ENCODE measurements at regions not wholly inside any gene's neighbourhood (a gene's known extent, or its start where the extent isn't known, plus 50 kb on each side); places are given as distances from the start of the nearest gene placed in this dataset.

- TF ChIP-seq CTCF (conservative IDR thresholded peaks at IDR 0.05; ENCODE audit: low read depth in 2 of 2): no peak
- TF ChIP-seq ETS1 (IDR thresholded peaks at IDR 0.05): no peak
- TF ChIP-seq STAT1 (IDR thresholded peaks at IDR 0.05; ENCODE audit: unreplicated experiment): no peak
- no peak for TF ChIP-seq EZH2 (IDR thresholded peaks at IDR 0.05; ENCODE audit: low read depth, unreplicated experiment)
- no peak for TF ChIP-seq CREB1 (CRISPR knock-in tag; IDR thresholded peaks at IDR 0.05; ENCODE audit: low read depth)
Measured at GRCh38 chr17:5975661-5976060, 94.5 kb upstream of the WSCD1 start (continued).

- Histone ChIP-seq H3K4me3 (no peak overlapping the region), H2AFZ (no peak overlapping the region), H4K20me1 (replicated peaks; ENCODE audit: insufficient read depth) (no peaks in the 10 kb centered on the region), H3K79me2 (replicated peaks; ENCODE audit: insufficient read depth) (no peaks in the 10 kb centered on the region), H3K9me2 (ENCODE audit: insufficient read depth) (peaks cover 12% of the 10 kb centered on the region; the same call in 1 of the 2 replicates), H3K36me3 (ENCODE audit: insufficient read depth) (no peaks in the 10 kb centered on the region), H3K27me3 (ENCODE audit: insufficient read depth) (no peaks in the 10 kb centered on the region), H3K4me2 (no peak overlapping the region), H3F3A (replicated peaks; ENCODE audit: low read depth) (no peaks in the 10 kb centered on the region), H3K27ac (ENCODE audit: low read depth) (no peak overlapping the region), H3K4me1 (ENCODE audit: insufficient read depth) (no peaks in the 10 kb centered on the region)
- DNase-seq (ENCODE audit: low spot score) (no peak), ATAC-seq (no peak)
- Mint-ChIP-seq H3K36me3 (ENCODE audit: low read depth) (peaks cover 6% of the 10 kb centered on the region; the same call in 1 of the 3 replicates), H3K27me3 (ENCODE audit: insufficient read depth, low read depth, poor library complexity) (no peaks in the 10 kb centered on the region), H3K27ac (no peak overlapping the region), H3K9me3 (peaks cover 10% of the 10 kb centered on the region), H3K4me3 (no peak overlapping the region), H3K4me1 (no peaks in the 10 kb centered on the region)
- TF ChIP-seq STAT1 (IDR thresholded peaks at IDR 0.05; ENCODE audit: unreplicated experiment) (no peak), EZH2 (IDR thresholded peaks at IDR 0.05; ENCODE audit: low read depth, unreplicated experiment) (no peak), JUNB (IDR thresholded peaks at IDR 0.05; ENCODE audit: unreplicated experiment) (no peak), CTCF (conservative IDR thresholded peaks at IDR 0.05; ENCODE audit: low read depth in 2 of 2) (no peak), ZNF331 (CRISPR knock-in tag; IDR thresholded peaks at IDR 0.05; ENCODE audit: low read depth) (no peak), ETS1 (IDR thresholded peaks at IDR 0.05) (no peak), NANOG (IDR thresholded peaks at IDR 0.05; ENCODE audit: borderline replicate concordance) (no peak), EZH2phosphoT487 (IDR thresholded peaks at IDR 0.05; ENCODE audit: unreplicated experiment) (no peak), POLR2AphosphoS5 (IDR thresholded peaks at IDR 0.05; ENCODE audit: low read depth) (no peak), CREB1 (CRISPR knock-in tag; IDR thresholded peaks at IDR 0.05; ENCODE audit: low read depth) (no peak), ZNF114 (CRISPR knock-in tag; IDR thresholded peaks at IDR 0.05) (no peak), ZNF462 (CRISPR knock-in tag; IDR thresholded peaks at IDR 0.05) (no peak)
Measured at GRCh38 chr17:5976251-5976650, 93.9 kb upstream of the WSCD1 start.
